HG02943 (cell line): ENCODE measurements at regions not wholly inside any gene's neighbourhood (a gene's known extent, or its start where the extent isn't known, plus 50 kb on each side); places are given as distances from the start of the nearest gene placed in this dataset.
"Not testable (repeated sequence)": the region's sequence is repeated elsewhere in the genome, so short reads cannot be mapped to it uniquely, and the experiment has no call there.

Source experiments
- ATAC-seq: cut with Tn5 transposase; IDR thresholded peaks from one replicate; pipeline ENCODE4 v1.9.1; 2021; ENCODE audit warnings: mild to moderate bottlenecking, low read depth, moderate library complexity; ENCODE audit not compliant: unreplicated experiment

- ATAC-seq = no peak
Observed at GRCh38 chr2:57621122-57621663, 425.4 kb upstream of the VRK2 start.

GRCh38 chr2:57622009-57622408 is 424.6 kb upstream of the VRK2 start:
- no peak for ATAC-seq

- no peak for ATAC-seq
Observed at GRCh38 chr2:57656198-57656597, 390.4 kb upstream of the VRK2 start.

GRCh38 chr2:57669570-57669969 is 377.0 kb upstream of the VRK2 start:
- no peak for ATAC-seq

- no peak for ATAC-seq
Observed at GRCh38 chr2:57674025-57674424, 372.6 kb upstream of the VRK2 start.

GRCh38 chr2:57674743-57675142 is 371.9 kb upstream of the VRK2 start:
- no peak for ATAC-seq

GRCh38 chr2:57677296-57677695 is 369.3 kb upstream of the VRK2 start:
- ATAC-seq = no peak

GRCh38 chr2:57681650-57682049 is 365.0 kb upstream of the VRK2 start:
- ATAC-seq = no peak

- no peak for ATAC-seq
Observed at GRCh38 chr2:57685032-57685431, 361.6 kb upstream of the VRK2 start.

- ATAC-seq = no peak
Observed at GRCh38 chr2:57692395-57692794, 354.2 kb upstream of the VRK2 start.

- ATAC-seq = no peak
Observed at GRCh38 chr2:57693177-57693576, 353.4 kb upstream of the VRK2 start.

GRCh38 chr2:57693965-57694364 is 352.6 kb upstream of the VRK2 start:
- ATAC-seq = no peak

GRCh38 chr2:57696016-57696415 is 350.6 kb upstream of the VRK2 start:
- ATAC-seq = no peak

- no peak for ATAC-seq
Observed at GRCh38 chr2:57698392-57698791, 348.2 kb upstream of the VRK2 start.

- ATAC-seq = no peak
Observed at GRCh38 chr2:57698935-57699449, 347.6 kb upstream of the VRK2 start.

GRCh38 chr2:57701391-57701791 is 345.2 kb upstream of the VRK2 start:
- no peak for ATAC-seq

GRCh38 chr2:57703407-57703806 is 343.2 kb upstream of the VRK2 start:
- ATAC-seq = no peak

- not testable (repeated sequence) for ATAC-seq
Observed at GRCh38 chr2:57707794-57708193, 338.8 kb upstream of the VRK2 start.

GRCh38 chr2:57711991-57712390 is 334.6 kb upstream of the VRK2 start:
- no peak for ATAC-seq

GRCh38 chr2:57720728-57721627 is 325.6 kb upstream of the VRK2 start:
- ATAC-seq = peak; percentile 96

GRCh38 chr2:57725337-57725947 is 321.2 kb upstream of the VRK2 start:
- ATAC-seq = no peak
